ENCODE measurements at regions not wholly inside any gene's neighbourhood (a gene's known extent, or its start where the extent isn't known, plus 50 kb on each side); places are given as distances from the start of the nearest gene placed in this dataset.

GRCh38 chr13:84641491-84641890 lies 759.2 kb upstream of the SLITRK1 start:
- no peak overlapping the region for H3K27ac ChIP-seq
- no peak for ATAC-seq
- no peak overlapping the region for H3K4me3 ChIP-seq
- 90 to 93% methylated on average over 1 of the region's 1 CpG for WGBS, 2 donors (ENCODE audit: low coverage in 1 of 2)
- TF ChIP-seq EP300 (IDR thresholded peaks at IDR 0.05) (no peak), POLR2A (IDR thresholded peaks at IDR 0.05) (no peak), CTCF (IDR thresholded peaks at IDR 0.05) (no peak)
- peaks cover 0 to 10% (median 0%) of the 10 kb centered on the region in 3 donors for H3K9me3 ChIP-seq
- H3K4me1 ChIP-seq = peaks cover 0 to 6% (median 0%) of the 10 kb centered on the region in 3 donors
- H3K36me3 ChIP-seq = no peaks in the 10 kb centered on the region
- no peaks in the 10 kb centered on the region for H3K27me3 ChIP-seq

DNA sequence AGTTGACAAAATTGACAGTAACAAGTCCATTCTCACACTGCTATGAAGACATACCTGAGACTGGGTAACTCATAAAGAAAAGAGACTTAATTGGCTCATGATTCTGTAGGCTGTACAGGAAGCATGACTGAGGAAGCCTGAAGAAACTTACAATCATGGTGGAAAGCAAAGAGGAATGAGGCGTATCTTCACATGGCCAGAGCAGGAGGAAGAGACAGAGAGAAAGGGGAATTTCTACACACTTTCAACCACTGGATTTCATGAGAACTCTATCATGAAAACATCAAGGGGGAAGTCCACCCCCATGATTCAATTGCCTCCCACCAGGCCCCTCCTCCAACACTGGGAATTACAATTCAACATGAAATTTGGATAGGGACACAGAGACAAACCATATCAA lies 758.4 kb upstream of the SLITRK1 start:
- 100% methylated on average over 1 of the region's 1 CpG; no CpG with 5 or more reads in 1 of the 2 donors for WGBS, 2 donors (ENCODE audit: low coverage in 1 of 2)
- peaks cover 0 to 10% (median 0%) of the 10 kb centered on the region in 3 donors for H3K9me3 ChIP-seq
- no peaks in the 10 kb centered on the region for H3K27me3 ChIP-seq
- no peak overlapping the region for H3K27ac ChIP-seq
- H3K4me3 ChIP-seq = no peak overlapping the region
- no peaks in the 10 kb centered on the region for H3K36me3 ChIP-seq
- peaks cover 0 to 6% (median 0%) of the 10 kb centered on the region in 3 donors for H3K4me1 ChIP-seq
- no peak for ATAC-seq
- no peak for TF ChIP-seq POLR2AphosphoS5 (IDR thresholded peaks at IDR 0.05)
- TF ChIP-seq CTCF (IDR thresholded peaks at IDR 0.05) = no peak
- TF ChIP-seq POLR2A (IDR thresholded peaks at IDR 0.05) = no peak

GRCh38 chr13:84630476-84630875 lies 748.2 kb upstream of the SLITRK1 start:
- H3K27me3 ChIP-seq = no peaks in the 10 kb centered on the region
- 92 to 100% methylated on average over 2 to 3 of the region's 3 CpGs for WGBS, 2 donors (ENCODE audit: low coverage in 1 of 2)
- no peaks in the 10 kb centered on the region for H3K4me1 ChIP-seq
- ATAC-seq = no peak
- no peaks in the 10 kb centered on the region for H3K36me3 ChIP-seq
- no peak overlapping the region for H3K27ac ChIP-seq
- no peaks in the 10 kb centered on the region for H3K9me3 ChIP-seq
- H3K4me3 ChIP-seq = no peak overlapping the region
- TF ChIP-seq CTCF (IDR thresholded peaks at IDR 0.05) (no peak), POLR2AphosphoS5 (IDR thresholded peaks at IDR 0.05) (no peak), POLR2A (IDR thresholded peaks at IDR 0.05) (no peak), EP300 (IDR thresholded peaks at IDR 0.05) (no peak)

GRCh38 chr13:84616864-84617263 lies 734.6 kb upstream of the SLITRK1 start:
- no peak for ATAC-seq
- no peaks in the 10 kb centered on the region for H3K36me3 ChIP-seq
- no peak overlapping the region for H3K4me3 ChIP-seq
- H3K4me1 ChIP-seq = no peaks in the 10 kb centered on the region
- TF ChIP-seq POLR2A (IDR thresholded peaks at IDR 0.05) = no peak
- no peak for TF ChIP-seq POLR2AphosphoS5 (IDR thresholded peaks at IDR 0.05)
- no peak for TF ChIP-seq EP300 (IDR thresholded peaks at IDR 0.05)
- no peak for TF ChIP-seq CTCF (IDR thresholded peaks at IDR 0.05)
- no peaks in the 10 kb centered on the region for H3K9me3 ChIP-seq
- H3K27ac ChIP-seq = no peak overlapping the region
- H3K27me3 ChIP-seq = no peaks in the 10 kb centered on the region

GRCh38 chr13:84609716-84610115 lies 727.4 kb upstream of the SLITRK1 start:
- H3K9me3 ChIP-seq = no peaks in the 10 kb centered on the region
- TF ChIP-seq POLR2A (IDR thresholded peaks at IDR 0.05) = no peak
- TF ChIP-seq CTCF (IDR thresholded peaks at IDR 0.05) = no peak
- ATAC-seq = no peak
- no peaks in the 10 kb centered on the region for H3K27me3 ChIP-seq
- WGBS, 2 donors (ENCODE audit: low coverage in 1 of 2) = 71 to 83% methylated on average over 1 of the region's 1 CpG
- H3K27ac ChIP-seq = no peak overlapping the region
- no peaks in the 10 kb centered on the region for H3K36me3 ChIP-seq
- no peak overlapping the region for H3K4me3 ChIP-seq
- H3K4me1 ChIP-seq = peaks cover 0 to 10% (median 2%) of the 10 kb centered on the region in 3 donors
